Astrocyte (in vitro differentiated cells and primary cell): ENCODE measurements at regions not wholly inside any gene's neighbourhood (a gene's known extent, or its start where the extent isn't known, plus 50 kb on each side); places are given as distances from the start of the nearest gene placed in this dataset.

Source experiments
- DNase-seq: peaks from one replicate; pipeline ENCODE4 v3.0.0-alpha.2; 2010; ENCODE audit warnings: low read depth
- FAIRE-seq: peaks from 2 replicates; lab custom pipeline; 2011; peaks lifted over from hg19 to GRCh38; lab: Jason Lieb, UNC
- H2AFZ ChIP-seq: 2 replicates; pipeline ENCODE4 v1.6.0; 2012; ENCODE audit warnings: low read depth, low read length, inconsistent platforms
- H3K27ac ChIP-seq: 2 replicates; pipeline ENCODE4 v1.5.1; 2011; ENCODE audit warnings: low read depth, low read length, inconsistent platforms
- H3K27me3 ChIP-seq: 2 replicates; pipeline ENCODE4 v1.6.0; 2011; ENCODE audit warnings: low read length, inconsistent platforms; ENCODE audit not compliant: insufficient read depth
- H3K36me3 ChIP-seq: 2 replicates; pipeline ENCODE4 v1.5.1; 2011; ENCODE audit warnings: low read length, inconsistent platforms; ENCODE audit not compliant: insufficient read depth
- H3K4me1 ChIP-seq: 2 replicates; pipeline ENCODE4 v1.5.1; 2011; ENCODE audit warnings: low read length, inconsistent platforms; ENCODE audit not compliant: insufficient read depth
- H3K4me2 ChIP-seq: 2 replicates; pipeline ENCODE4 v1.6.0; 2012; ENCODE audit warnings: low read length, inconsistent platforms
- H3K4me3 ChIP-seq: 2 replicates; pipeline ENCODE4 v1.5.1; 2011; ENCODE audit warnings: low read depth, mild to moderate bottlenecking, low read length, inconsistent platforms; ENCODE audit not compliant: insufficient read depth
- H3K79me2 ChIP-seq: 2 replicates; pipeline ENCODE4 v1.6.0; 2012; ENCODE audit warnings: mild to moderate bottlenecking, low read length, inconsistent platforms; ENCODE audit not compliant: insufficient read depth
- H3K9ac ChIP-seq: 2 replicates; pipeline ENCODE4 v1.6.0; 2012; ENCODE audit warnings: mild to moderate bottlenecking, low read length, inconsistent platforms
- H3K9me3 ChIP-seq: 2 replicates; pipeline ENCODE4 v1.5.1; 2012; ENCODE audit warnings: low read depth, mild to moderate bottlenecking, low read length, inconsistent platforms; ENCODE audit not compliant: insufficient read depth
- H4K20me1 ChIP-seq: 2 replicates; pipeline ENCODE4 v1.6.0; 2012; ENCODE audit warnings: low read length, inconsistent platforms; ENCODE audit not compliant: insufficient read depth
- H3K27ac Mint-ChIP-seq: one replicate; pipeline ENCODE4 v1.8.0; 2021; ENCODE audit warnings: mild to moderate bottlenecking, mixed read lengths; ENCODE audit not compliant: unreplicated experiment
- H3K27me3 Mint-ChIP-seq: one replicate; pipeline ENCODE4 v1.8.0; 2021; ENCODE audit warnings: low read depth, mixed read lengths; ENCODE audit not compliant: unreplicated experiment
- H3K36me3 Mint-ChIP-seq: one replicate; pipeline ENCODE4 v1.8.0; 2021; ENCODE audit warnings: low read depth, mixed read lengths; ENCODE audit not compliant: unreplicated experiment
- H3K4me1 Mint-ChIP-seq: one replicate; pipeline ENCODE4 v1.8.0; 2021; ENCODE audit warnings: low read depth, mixed read lengths; ENCODE audit not compliant: unreplicated experiment
- H3K4me3 Mint-ChIP-seq: one replicate; pipeline ENCODE4 v1.8.0; 2021; ENCODE audit warnings: mild to moderate bottlenecking, moderate library complexity, mixed read lengths; ENCODE audit not compliant: unreplicated experiment
- H3K9me3 Mint-ChIP-seq: one replicate; pipeline ENCODE4 v1.8.0; 2021; ENCODE audit warnings: mild to moderate bottlenecking, mixed read lengths; ENCODE audit not compliant: unreplicated experiment
- EZH2 ChIP-seq: IDR thresholded peaks from 2 replicates; pipeline ENCODE4 v1.6.1; 2012; ENCODE audit warnings: mild to moderate bottlenecking, low read length, inconsistent platforms; ENCODE audit not compliant: insufficient read depth
- TF ChIP-seq, protein P1 (sequence below): IDR thresholded peaks from 2 replicates; pipeline ENCODE4 v1.5.1; 2011; ENCODE audit warnings: low read depth, mild to moderate bottlenecking, inconsistent platforms, low read length, moderate library complexity; ENCODE audit not compliant: insufficient read depth

DNA sequence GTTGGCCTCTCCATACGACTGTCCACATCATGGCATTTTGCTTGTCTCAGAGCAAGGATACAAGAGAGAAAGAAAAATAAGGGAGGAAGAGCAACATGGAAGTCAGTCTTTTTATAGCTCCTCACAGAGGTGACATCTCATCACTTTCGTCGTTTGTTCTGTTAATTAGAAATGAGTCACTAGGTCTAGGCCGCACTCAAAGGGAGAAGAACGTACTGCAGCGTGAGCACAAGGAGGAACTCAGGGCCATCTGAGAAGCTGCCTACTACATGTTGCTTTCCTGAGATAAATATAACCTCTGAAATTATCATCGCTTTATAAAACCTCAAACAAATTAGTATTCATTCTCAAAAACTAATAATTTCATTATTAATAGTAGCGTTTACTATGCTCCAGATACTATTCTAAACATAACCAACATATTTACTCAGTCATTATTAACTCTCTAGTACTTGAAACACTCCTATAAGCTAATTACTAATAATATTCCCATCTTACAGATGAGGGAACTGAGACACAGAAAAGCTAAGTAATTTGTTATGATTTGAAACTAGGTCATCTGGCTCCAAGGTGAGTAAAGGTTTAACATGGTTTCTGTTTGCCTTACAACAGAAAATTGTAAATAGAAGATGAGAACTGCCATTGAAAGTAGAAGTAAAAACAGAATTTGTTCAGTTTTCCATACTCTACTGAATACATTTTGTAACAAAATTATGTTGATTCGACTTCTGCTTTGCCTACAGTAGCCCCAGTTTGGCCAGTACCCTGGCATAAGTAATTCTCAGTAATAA is 213.2 kb upstream of the UGT8 start:
- no peaks in the 10 kb centered on the region for H3K9me3 Mint-ChIP-seq
- H3K9ac ChIP-seq, result no peak overlapping the region
- no peak for FAIRE-seq

DNA sequence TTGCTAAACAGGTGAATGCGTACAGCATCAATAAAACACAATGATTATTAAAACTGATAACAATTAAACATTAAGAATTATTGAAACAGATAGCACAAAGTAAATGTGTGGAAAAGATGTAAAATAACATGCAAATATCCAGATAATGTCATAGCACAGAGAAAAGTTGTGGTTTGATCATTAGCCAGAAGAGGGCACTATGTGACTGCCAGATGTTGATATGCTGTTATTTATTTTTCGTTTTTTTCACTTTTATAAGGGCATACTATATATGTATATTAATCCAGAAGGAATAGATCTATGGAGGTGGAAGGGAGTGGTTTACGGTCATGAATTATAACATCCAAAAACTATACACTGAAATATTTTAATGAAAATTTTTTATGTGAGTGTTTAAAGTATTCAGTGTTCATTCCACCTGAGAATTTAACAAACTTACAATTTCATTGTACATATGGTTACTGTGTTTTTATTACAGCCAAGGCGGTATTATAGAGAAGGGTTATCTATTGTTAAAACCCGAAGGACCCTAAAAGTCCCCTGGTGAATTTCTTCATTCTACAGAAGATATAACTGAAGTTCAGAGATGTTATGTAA is 211.9 kb upstream of the UGT8 start:
- Mint-ChIP-seq H3K4me1 (peaks cover 5% of the 10 kb centered on the region), H3K27me3 (no peaks in the 10 kb centered on the region), H3K36me3 (no peaks in the 10 kb centered on the region), H3K4me3 (no peak overlapping the region), H3K9me3 (no peaks in the 10 kb centered on the region), H3K27ac (no peak overlapping the region)
- Histone ChIP-seq H4K20me1 (no peaks in the 10 kb centered on the region), H3K4me3 (no peak overlapping the region), H2AFZ (no peak overlapping the region), H3K9ac (no peak overlapping the region), H3K4me1 (peaks cover 16% of the 10 kb centered on the region), H3K36me3 (no peaks in the 10 kb centered on the region), H3K27ac (no peak overlapping the region), H3K4me2 (no peak overlapping the region), H3K9me3 (no peaks in the 10 kb centered on the region), H3K27me3 (no peaks in the 10 kb centered on the region), H3K79me2 (no peaks in the 10 kb centered on the region)
- no peak for FAIRE-seq
- peak; percentile 32 for DNase-seq
- no peak for TF ChIP-seq EZH2
- TF ChIP-seq, protein P1, sequence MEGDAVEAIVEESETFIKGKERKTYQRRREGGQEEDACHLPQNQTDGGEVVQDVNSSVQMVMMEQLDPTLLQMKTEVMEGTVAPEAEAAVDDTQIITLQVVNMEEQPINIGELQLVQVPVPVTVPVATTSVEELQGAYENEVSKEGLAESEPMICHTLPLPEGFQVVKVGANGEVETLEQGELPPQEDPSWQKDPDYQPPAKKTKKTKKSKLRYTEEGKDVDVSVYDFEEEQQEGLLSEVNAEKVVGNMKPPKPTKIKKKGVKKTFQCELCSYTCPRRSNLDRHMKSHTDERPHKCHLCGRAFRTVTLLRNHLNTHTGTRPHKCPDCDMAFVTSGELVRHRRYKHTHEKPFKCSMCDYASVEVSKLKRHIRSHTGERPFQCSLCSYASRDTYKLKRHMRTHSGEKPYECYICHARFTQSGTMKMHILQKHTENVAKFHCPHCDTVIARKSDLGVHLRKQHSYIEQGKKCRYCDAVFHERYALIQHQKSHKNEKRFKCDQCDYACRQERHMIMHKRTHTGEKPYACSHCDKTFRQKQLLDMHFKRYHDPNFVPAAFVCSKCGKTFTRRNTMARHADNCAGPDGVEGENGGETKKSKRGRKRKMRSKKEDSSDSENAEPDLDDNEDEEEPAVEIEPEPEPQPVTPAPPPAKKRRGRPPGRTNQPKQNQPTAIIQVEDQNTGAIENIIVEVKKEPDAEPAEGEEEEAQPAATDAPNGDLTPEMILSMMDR, result peak; percentile 67

More for the DNA sequence above, 213.2 kb upstream of the UGT8 start:
- Histone ChIP-seq H3K4me3 (no peak overlapping the region), H4K20me1 (no peaks in the 10 kb centered on the region), H3K9me3 (no peaks in the 10 kb centered on the region), H3K79me2 (no peaks in the 10 kb centered on the region), H3K4me1 (peaks cover 16% of the 10 kb centered on the region), H3K36me3 (no peaks in the 10 kb centered on the region), H3K27me3 (no peaks in the 10 kb centered on the region), H2AFZ (no peak overlapping the region), H3K27ac (no peak overlapping the region), H3K4me2 (no peak overlapping the region)
- Mint-ChIP-seq H3K27me3 (no peaks in the 10 kb centered on the region), H3K4me1 (peaks cover 5% of the 10 kb centered on the region), H3K4me3 (no peak overlapping the region), H3K27ac (no peak overlapping the region), H3K36me3 (no peaks in the 10 kb centered on the region)
- no peak for DNase-seq
- TF ChIP-seq, protein P1, result no peak
- no peak for TF ChIP-seq EZH2
